ENCODE measurements at regions not wholly inside any gene's neighbourhood (a gene's known extent, or its start where the extent isn't known, plus 50 kb on each side); places are given as distances from the start of the nearest gene placed in this dataset.

GRCh38 chr9:78609450-78609849 lies 312.5 kb downstream of the PSAT1 start:
- no peak for DNase-seq

- DNase-seq, result no peak
Measured at GRCh38 chr9:78612091-78612490, 315.2 kb downstream of the PSAT1 start.

DNA sequence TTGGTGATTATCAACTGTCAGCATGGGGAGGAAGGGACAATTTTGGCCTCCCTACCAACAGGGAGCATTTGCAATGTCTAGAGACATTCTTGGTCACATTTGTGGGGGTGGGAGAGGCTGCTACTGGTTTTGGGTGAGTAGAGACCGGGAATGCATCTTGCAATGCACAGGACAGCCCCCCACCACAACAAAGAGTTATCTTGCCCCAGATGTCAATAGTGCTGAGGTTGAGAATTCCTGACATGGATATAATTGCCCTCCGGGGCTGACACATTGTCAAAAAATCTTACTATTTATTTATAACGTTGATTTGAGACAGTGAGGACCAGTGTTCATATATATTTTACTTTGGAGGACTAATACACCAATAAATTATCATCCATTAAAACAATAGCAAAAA lies 316.1 kb downstream of the PSAT1 start:
- no peak for DNase-seq

GRCh38 chr9:78614892-78615291 lies 318.0 kb downstream of the PSAT1 start:
- no peak for DNase-seq

GRCh38 chr9:78615372-78615771 lies 318.4 kb downstream of the PSAT1 start:
- no peak for DNase-seq

GRCh38 chr9:78618735-78619134 lies 321.8 kb downstream of the PSAT1 start:
- DNase-seq, result no peak

DNA sequence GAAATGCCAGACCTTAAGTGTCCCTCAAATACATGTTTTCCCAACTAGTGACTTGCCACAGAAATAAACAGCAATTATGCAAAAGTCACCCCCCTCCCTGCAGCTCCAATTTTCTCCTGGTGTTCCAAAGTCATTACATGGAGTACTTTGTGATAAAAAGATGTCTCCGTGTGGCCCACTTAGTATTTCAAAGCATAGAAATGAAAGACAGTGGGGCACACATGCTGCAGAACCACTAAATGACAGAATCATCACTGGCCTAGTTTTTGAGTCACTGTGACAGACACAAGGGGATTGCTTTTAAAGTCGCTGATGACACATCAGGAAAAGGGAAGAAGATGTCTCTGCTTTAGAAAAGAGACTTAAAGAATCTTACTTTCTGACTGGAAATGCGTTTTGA lies 323.4 kb downstream of the PSAT1 start:
- DNase-seq, result no peak

- DNase-seq, result no peak
Measured at GRCh38 chr9:78620764-78621163, 323.8 kb downstream of the PSAT1 start.

DNA sequence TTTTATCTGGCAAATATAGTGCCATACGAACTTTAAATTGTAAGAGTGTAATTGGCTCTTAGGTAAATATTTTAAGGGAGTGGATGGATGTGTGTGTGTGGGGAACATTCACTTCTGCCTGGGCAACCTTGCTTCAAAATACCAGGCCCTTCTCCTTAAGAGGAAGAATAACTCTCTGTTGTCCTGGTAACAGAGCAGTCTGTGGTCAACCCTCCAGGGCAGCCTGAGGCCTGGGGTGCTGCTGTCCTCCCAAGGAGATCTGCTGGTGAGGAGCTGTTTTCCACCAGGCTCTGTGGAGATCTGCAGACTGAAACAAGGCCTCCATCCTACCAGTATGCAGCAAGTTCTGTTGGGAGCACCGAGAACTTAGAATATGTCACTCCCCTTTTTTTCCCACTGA lies 325.2 kb downstream of the PSAT1 start:
- DNase-seq, result no peak

DNA sequence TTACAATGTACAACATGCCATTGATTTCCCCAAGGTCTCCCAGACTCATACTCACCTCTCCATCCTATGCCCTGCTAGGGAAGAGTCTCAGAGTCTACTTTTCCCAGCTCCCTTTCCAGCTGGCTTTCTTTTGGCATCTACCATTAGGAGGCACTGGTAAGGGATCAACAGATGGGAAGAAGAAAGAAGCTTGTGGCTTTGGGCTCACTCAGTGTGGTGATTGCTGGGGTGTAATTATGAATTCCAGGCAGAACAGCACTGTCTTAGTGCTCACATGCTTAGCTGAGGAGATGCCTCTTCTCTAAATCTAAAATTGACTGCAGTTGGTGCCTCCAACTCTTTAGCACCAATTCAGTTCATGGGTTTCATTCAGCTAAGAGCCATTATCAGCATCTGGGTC lies 330.0 kb downstream of the PSAT1 start:
- DNase-seq, result no peak

DNA sequence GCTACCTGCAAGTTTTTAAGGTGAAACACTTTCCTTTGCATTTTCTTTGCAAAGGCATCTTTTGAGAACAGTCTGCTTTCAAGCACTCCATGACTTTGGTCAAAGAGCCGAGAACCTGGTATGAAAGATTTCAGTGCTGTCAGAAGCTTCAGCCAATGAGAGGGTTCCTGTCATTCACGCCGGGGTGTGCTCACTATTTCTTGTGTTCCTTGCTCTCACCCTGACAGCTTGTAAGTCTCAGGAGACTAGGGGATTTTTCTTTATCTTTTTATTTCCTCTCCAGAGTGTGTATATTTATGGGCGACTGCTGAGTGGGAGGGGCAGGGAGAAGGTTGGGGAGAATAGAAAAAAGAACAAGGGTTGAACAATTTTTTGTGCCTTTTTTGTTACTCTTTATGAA lies 334.0 kb downstream of the PSAT1 start:
- no peak for DNase-seq

GRCh38 chr9:78640728-78641127 lies 343.8 kb downstream of the PSAT1 start:
- no peak for DNase-seq

GRCh38 chr9:78644359-78644758 lies 347.4 kb downstream of the PSAT1 start:
- no peak for DNase-seq

DNA sequence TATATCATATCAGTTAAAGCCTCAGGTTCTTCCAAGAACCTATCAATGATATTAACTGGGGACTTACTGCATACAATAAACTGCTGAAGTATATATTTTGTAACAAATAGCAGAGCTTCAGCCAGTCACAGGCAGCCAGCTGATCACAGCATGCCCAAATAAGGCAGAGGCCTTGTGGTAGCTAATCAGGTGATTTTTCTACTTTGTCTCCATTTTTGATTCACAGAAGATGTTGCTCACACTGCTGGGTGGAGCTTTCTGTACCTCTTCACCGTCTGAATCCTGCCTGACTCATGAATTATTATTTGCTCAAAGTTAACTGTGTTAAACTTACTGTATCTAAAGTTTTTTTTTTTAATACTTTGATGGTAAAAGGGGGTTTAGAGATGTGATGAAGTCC lies 357.4 kb downstream of the PSAT1 start:
- no peak for DNase-seq

DNA sequence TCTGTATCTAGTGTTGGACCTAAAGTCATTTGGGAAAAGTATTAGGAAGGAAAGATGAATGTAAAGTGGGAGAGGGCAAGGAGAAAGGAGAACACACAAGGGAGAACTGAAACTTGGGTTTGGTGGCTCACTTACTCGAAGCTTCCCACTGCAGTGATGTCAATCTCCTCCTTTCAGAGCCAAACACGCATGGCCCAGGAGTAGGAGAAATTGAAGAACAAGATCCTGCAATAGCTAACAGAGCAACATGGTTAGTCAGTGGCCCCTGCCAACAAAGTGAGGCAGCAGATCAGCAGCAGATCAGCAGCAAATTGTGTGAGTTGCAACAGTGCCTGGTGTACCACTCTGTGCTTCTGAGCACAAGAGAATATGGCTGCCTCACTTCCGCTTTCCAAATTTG lies 366.4 kb downstream of the PSAT1 start:
- DNase-seq, result no peak

- no peak for DNase-seq
Measured at GRCh38 chr9:78664370-78664769, 367.4 kb downstream of the PSAT1 start.

DNA sequence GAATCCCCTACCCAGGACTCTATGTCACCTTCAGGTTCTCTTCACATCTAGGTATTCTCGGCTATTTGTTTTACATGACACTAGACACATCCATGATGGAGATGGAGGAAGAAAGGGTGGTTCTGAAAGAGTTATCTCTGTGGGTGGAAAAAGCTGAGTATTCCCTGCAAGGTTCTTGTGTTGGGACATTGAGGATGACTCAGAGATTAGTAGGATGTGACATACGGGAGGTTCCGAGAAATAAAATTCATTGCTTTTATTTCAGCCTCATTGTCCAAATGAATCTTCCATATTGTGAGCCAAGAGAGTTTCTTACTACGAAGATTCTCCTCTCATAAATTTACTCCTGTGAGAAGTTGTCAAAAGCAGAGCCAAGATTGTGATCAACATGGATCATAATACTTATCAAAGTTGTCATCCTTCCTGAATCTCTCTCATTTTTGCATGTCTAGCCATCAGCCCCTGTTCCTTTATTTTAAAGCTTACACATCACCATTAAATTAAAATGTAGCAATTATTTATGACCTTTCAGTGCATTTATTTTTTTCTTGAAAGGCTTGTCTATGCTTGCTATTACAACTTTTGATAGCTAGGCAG lies 370.0 kb downstream of the PSAT1 start:
- no peak for DNase-seq

DNA sequence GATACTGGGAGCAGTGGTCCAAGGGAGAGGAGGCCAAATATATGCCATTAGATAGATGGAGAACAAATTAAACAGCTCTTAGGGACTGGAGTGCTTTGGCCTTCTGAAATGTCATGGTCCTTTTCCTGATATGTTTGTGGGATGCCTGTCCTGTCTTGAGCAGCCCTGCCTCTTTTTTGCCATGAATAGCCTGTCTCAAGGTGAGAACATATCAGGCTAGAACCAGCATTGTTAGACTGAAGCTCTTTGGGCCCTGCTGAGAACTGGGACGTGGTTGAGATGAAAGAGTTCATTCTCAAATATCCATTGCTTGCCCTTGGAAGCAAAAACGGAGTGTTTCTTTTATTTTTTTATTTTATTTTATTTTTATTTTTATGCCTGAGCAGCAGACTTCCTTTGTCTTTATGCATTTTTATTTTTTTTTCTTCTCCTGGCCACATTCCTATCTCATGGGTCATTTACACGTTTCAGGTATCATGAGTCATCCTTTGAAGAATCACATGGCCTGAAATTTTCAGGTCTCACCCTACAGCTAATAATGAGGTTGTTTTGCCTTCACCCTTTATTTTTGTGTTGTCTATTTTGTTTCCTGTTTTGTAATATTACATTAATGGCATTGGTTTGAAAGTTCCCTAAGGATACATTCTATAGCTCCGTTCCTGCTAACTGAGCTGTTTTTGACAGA lies 371.4 kb downstream of the PSAT1 start:
- no peak for DNase-seq

DNA sequence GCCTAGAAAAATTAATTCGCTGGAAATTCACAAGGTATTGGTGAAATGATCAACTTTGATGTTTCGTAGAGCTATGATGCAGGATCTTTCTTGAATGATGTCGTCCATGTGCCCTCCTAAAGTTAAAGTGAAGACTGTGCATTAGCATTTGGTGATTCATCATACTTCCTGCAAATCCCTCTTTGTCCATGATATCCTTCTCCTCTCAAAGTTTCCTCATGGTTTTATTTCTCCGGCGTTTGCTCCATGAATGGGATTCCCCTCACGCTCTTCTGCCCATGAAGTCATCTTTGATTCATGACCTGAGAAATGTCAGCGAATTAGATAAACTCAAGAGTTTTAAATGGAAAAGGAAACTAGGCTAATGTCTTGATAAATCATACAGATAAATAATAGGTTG lies 372.7 kb downstream of the PSAT1 start:
- no peak for DNase-seq

- DNase-seq, result no peak
Measured at GRCh38 chr9:78671785-78672184, 374.9 kb downstream of the PSAT1 start.

DNA sequence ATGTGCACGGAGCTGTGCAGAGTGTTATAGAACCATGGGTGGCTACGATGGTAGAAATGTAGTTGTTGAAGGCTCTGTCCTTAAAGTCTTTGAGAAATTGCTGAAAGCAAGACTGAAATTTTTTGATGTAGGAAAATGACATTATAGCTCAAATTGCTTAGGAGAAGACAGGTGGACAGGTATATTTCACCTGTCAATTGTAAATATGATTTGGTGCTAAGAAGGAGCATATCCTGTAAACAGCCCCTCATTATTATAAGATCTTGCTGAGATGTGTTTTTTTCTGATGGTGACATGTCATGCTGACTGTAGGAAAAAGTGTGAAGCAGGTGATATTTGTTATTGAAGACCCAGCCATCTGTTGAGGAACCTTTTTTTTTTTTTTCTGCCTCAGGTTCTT lies 377.9 kb downstream of the PSAT1 start:
- DNase-seq, result no peak

DNA sequence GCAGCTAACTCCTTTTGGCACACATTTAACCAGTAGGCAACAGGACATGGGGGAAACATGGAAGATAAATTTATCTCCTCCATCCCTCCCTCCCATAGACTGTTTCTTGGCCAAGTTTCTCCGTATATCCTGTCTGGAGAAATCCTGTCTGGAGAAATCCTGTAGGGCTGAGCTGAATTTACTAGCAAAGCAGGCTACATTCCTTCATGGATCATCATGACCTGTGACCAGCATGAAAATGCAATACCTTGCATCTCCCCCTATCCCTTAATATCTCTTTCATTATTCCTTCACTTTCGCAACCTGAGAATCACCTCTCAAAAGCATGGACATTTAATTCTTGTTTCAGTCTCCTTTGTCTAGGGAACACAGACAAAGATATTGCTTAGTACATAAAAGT lies 379.1 kb downstream of the PSAT1 start:
- no peak for DNase-seq

DNA sequence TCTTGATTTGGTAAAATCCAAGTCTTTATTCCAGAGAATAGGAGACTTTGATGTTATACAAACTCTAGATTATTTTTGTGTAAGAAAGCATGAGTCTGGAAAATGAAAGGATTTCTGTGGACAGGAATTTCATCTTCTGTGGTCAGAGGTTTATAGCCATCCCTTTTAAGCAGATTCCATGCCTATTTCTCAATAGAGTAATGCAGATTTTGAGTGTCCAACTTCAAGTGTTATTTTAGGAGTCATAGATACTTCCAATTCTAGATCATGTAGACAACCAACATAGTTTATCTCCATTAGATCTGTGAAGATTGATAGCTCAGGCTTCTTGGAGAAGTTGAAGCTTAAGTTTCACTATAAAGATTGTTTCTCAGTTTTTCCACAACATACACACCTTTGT lies 379.7 kb downstream of the PSAT1 start:
- DNase-seq, result no peak

DNA sequence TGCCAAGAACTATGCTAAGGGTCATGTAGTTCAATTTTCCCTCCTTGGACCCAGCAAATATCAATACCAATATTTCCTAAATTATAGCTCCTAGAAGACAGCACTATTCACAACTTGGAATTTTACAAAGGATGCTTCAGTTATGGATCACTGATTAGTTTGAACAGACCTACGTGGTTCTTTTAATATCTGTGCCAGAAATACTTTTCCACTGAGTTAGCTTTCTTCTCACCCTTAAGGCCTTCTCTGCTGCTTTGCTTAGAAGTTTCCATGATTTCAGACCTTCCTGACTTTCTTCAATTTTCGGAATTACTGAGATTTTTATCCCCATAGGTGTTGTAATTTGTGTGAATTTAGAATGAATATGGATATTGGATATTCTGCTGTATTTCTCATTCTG lies 380.4 kb downstream of the PSAT1 start:
- DNase-seq, result no peak

GRCh38 chr9:78678877-78679276 lies 382.0 kb downstream of the PSAT1 start:
- DNase-seq, result no peak

Data from SIG-M5 (cell line).